Pancreas (tissue), 10 donors: ENCODE measurements at regions not wholly inside any gene's neighbourhood (a gene's known extent, or its start where the extent isn't known, plus 50 kb on each side); places are given as distances from the start of the nearest gene placed in this dataset.

Experiments used
- ATAC-seq, 4 donors: fragments of 200-7000 bp; cut with Tn5 transposase; one replicate each; pipeline versions ENCODE4 v1.8.0 to v1.9.1; 2020; ENCODE audit warnings: mild to moderate bottlenecking in 4 of 4, moderate library complexity in 4 of 4
- DNase-seq, 6 donors: peaks; one replicate each; pipeline ENCODE4 v3.0.0-alpha.2; 2020
- FAIRE-seq: peaks from 2 replicates; lab custom pipeline; 2012; peaks lifted over from hg19 to GRCh38; lab: Jason Lieb, UNC
- H3K27ac ChIP-seq, 4 donors: fragments of 200-600 bp; sonication (generic); 1 replicate in 3 of 4; 2 replicates in 1 of 4; pipeline versions ENCODE4 v1.5.0 to v1.8.0; 2020
- H3K27me3 ChIP-seq, 4 donors: fragments of 200-600 bp; one replicate each; pipeline ENCODE4 v1.8.0; 2021
- H3K36me3 ChIP-seq, 3 donors: fragments of 200-600 bp; sonication (generic) in 1 of 3; one replicate each; pipeline versions ENCODE4 v1.5.0 to v1.8.0; 2020 to 2021
- H3K4me1 ChIP-seq, 3 donors: fragments of 200-600 bp; one replicate each; pipeline ENCODE4 v1.8.0; 2021
- H3K4me3 ChIP-seq, 4 donors: fragments of 200-600 bp; sonication (generic) in 2 of 4; one replicate each; pipeline versions ENCODE4 v1.5.0 to v1.8.0; 2020 to 2021
- H3K9me3 ChIP-seq, 4 donors: fragments of 200-600 bp; one replicate each; pipeline ENCODE4 v1.8.0; 2021
- CTCF ChIP-seq, 4 donors: fragments of 200-600 bp; sonication (generic) in 3 of 4; IDR thresholded peaks; one replicate each; pipeline versions ENCODE4 v1.5.0 to v1.8.0; 2021; ENCODE audit warnings: antibody characterized with exemption in 4 of 4
- WGBS, 2 donors: extraction: QIAGEN DNeasy Blood & Tissue Kit; methylation state at CpG; one replicate each; pipeline ENCODE4 v1.1.7; 2013; 5-methylcytosine and 5-hydroxymethylcytosine counted together
- intact Hi-C, 3 donors: fragments of 100-400 bp; cut with DNase I; formaldehyde crosslinking; loops; one replicate each; pipeline versions ENCODE4 v1.11.1 to v1.14.2; 2022
- donor health status: healthy with polysubstance abuse.
- donor health status: DM: no; HTN: no; CAD: no; lungs with moderate emphysema.
- donor health status: DM: no; HTN: no; CAD: no.
- donor health status: control.
- donor health status: control.
- donor health status: Bipolar disorder and iron deficiency.
- donor health status: DM: yes; HTN: yes; CAD: no.
- donor health status: DM: no; HTN: no; CAD: no.
- donor health status: DM: no; HTN: no; CAD: no.
- donor health status: DM: yes; HTN: yes; CAD: no.

GRCh38 chr18:34595690-34596089 is 114.4 kb upstream of the DTNA start:
- WGBS, 2 donors = 40 to 41% methylated on average over 2 of the region's 2 CpGs
- FAIRE-seq = no peak
- H3K27ac ChIP-seq = peak overlapping the region in 1 of 4 donors; percentile 2

GRCh38 chr18:34598120-34598635 is 111.9 kb upstream of the DTNA start:
- 95 to 99% methylated on average over 4 of the region's 4 CpGs for WGBS, 2 donors

More at GRCh38 chr18:34595690-34596089, 114.4 kb upstream of the DTNA start:
- Histone ChIP-seq H3K4me3 (no peak overlapping the region), H3K9me3 (no peaks in the 10 kb centered on the region), H3K4me1 (peaks cover 6 to 44% (median 35%) of the 10 kb centered on the region in 3 donors), H3K27me3 (no peaks in the 10 kb centered on the region), H3K36me3 (no peaks in the 10 kb centered on the region)
- DNase-seq (no peak), ATAC-seq (peak in 1 of 4 donors; percentile 7)
- no peak for TF ChIP-seq CTCF (IDR thresholded peaks at IDR 0.05)
- intact Hi-C loops = no loop called here

GRCh38 chr18:34600158-34600557 is 109.9 kb upstream of the DTNA start:
- H3K4me1 ChIP-seq = peaks cover 0 to 19% (median 13%) of the 10 kb centered on the region in 3 donors
- H3K9me3 ChIP-seq = no peaks in the 10 kb centered on the region
- DNase-seq = no peak
- H3K27me3 ChIP-seq = no peaks in the 10 kb centered on the region
- H3K27ac ChIP-seq = no peak overlapping the region
- peak; percentile 64 for FAIRE-seq
- H3K36me3 ChIP-seq = no peaks in the 10 kb centered on the region
- ATAC-seq = no peak
- intact Hi-C loops = no loop called here
- H3K4me3 ChIP-seq = no peak overlapping the region
- TF ChIP-seq CTCF (IDR thresholded peaks at IDR 0.05) = no peak

More at GRCh38 chr18:34598120-34598635, 111.9 kb upstream of the DTNA start:
- H3K27ac ChIP-seq = no peak overlapping the region
- FAIRE-seq (no peak), ATAC-seq (no peak), DNase-seq (no peak)
- H3K27me3 ChIP-seq = no peaks in the 10 kb centered on the region
- H3K4me1 ChIP-seq = peaks cover 6 to 29% (median 22%) of the 10 kb centered on the region in 3 donors
- no peak for TF ChIP-seq CTCF (IDR thresholded peaks at IDR 0.05)
- no peaks in the 10 kb centered on the region for H3K36me3 ChIP-seq
- intact Hi-C loops = no loop called here
- no peak overlapping the region for H3K4me3 ChIP-seq
- H3K9me3 ChIP-seq = no peaks in the 10 kb centered on the region

DNA sequence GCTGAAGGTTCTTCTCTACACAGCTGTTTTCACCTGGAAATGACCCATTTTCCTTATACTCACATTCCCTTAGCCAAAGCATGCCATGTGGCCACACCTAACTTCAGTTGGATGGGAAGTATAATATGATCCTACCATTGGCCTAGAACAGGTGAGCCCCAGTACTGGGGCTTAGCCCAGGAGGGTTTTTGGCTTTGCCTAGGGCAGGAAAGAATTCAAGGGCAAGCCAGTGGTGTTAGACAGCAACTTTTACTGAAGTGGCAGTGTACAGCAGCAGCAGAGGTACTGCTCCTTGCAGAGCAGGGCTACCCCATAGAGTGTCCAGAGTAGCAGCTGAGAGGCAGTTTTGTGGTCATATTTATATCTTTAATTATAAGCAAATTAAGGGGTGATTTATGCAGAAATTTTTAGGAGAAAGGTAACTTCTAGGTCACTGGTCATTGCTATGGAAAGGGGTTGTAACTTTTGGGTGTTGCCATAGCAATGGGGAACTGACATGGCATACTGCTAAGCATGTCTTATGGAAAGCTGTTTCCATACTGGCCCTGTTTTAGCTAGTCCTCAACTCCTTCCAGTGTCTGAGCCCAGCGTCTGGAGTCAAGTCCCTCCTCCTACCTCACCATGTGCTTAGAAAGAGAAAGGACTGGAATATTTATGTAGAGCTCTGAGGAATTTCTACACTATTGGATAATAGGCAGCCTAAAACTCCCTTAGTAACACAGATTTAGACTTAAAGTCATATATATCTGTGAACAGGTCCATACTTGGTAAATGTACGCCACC is 109.0 kb upstream of the DTNA start:
- FAIRE-seq (no peak), DNase-seq (no peak), ATAC-seq (peak in 2 of 4 donors; percentile 26 to 53)
- TF ChIP-seq CTCF (IDR thresholded peaks at IDR 0.05) = no peak
- Histone ChIP-seq H3K4me3 (no peak overlapping the region), H3K4me1 (peaks cover 0 to 17% (median 5%) of the 10 kb centered on the region in 3 donors), H3K9me3 (no peaks in the 10 kb centered on the region), H3K27ac (no peak overlapping the region), H3K36me3 (no peaks in the 10 kb centered on the region), H3K27me3 (no peaks in the 10 kb centered on the region)
- intact Hi-C loops = no loop called here
- 44 to 60% methylated on average over 2 of the region's 2 CpGs for WGBS, 2 donors

DNA sequence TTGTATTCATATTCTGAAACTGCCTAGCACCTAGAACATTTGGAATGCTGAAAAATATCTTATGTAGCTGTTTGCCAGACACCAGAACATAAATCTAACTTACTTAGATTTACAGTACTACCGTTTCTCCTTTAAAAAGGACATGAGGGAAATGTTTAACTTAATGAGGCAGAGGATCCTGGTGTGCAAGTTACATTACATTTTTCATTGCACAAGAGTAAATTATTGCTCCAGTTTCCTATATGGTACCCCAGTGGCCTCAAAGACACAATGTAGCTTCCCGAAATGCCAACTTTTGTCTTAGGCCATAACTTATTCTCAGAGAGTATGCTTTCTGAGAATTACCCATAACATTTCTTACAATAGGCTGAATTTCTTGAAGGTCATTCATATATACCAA is 105.5 kb upstream of the DTNA start:
- Histone ChIP-seq H3K36me3 (no peaks in the 10 kb centered on the region), H3K4me1 (peaks cover 0 to 26% (median 17%) of the 10 kb centered on the region in 3 donors), H3K4me3 (no peak overlapping the region), H3K27ac (no peak overlapping the region), H3K27me3 (no peaks in the 10 kb centered on the region), H3K9me3 (no peaks in the 10 kb centered on the region)
- DNase-seq (no peak), FAIRE-seq (no peak), ATAC-seq (no peak)
- 77 to 82% methylated on average over 2 of the region's 2 CpGs for WGBS, 2 donors
- intact Hi-C loops = no loop called here
- no peak for TF ChIP-seq CTCF (IDR thresholded peaks at IDR 0.05)
